Bronchial epithelial cell (primary cell): ENCODE measurements at regions not wholly inside any gene's neighbourhood (a gene's known extent, or its start where the extent isn't known, plus 50 kb on each side); places are given as distances from the start of the nearest gene placed in this dataset.

Experiments
- DNase-seq: peaks from one replicate; pipeline ENCODE4 v3.0.0-alpha.2; 2010; ENCODE audit warnings: low read depth
- FAIRE-seq: peaks from 2 replicates; lab custom pipeline; 2011; peaks lifted over from hg19 to GRCh38; lab: Jason Lieb, UNC
- H3K27me3 ChIP-seq: 2 replicates; pipeline ENCODE4 v1.5.1; 2011; ENCODE audit warnings: low read length; ENCODE audit not compliant: control insufficient read depth, insufficient read depth
- H3K36me3 ChIP-seq: 2 replicates; pipeline ENCODE4 v1.5.1; 2011; ENCODE audit warnings: low read length; ENCODE audit not compliant: control insufficient read depth, insufficient read depth
- H3K4me3 ChIP-seq: 2 replicates; pipeline ENCODE4 v1.5.1; 2011; ENCODE audit warnings: mild to moderate bottlenecking, low read depth, low read length, control low read depth
- CTCF ChIP-seq: IDR thresholded peaks from 2 replicates; pipeline ENCODE4 v1.5.1; 2011; ENCODE audit warnings: mild to moderate bottlenecking, moderate library complexity, low read length, control low read depth, inconsistent platforms; ENCODE audit not compliant: insufficient read depth, severe bottlenecking

- H3K27me3 ChIP-seq: no peaks in the 10 kb centered on the region
- H3K4me3 ChIP-seq: no peak overlapping the region
- H3K36me3 ChIP-seq: peaks cover 1% of the 10 kb centered on the region
- FAIRE-seq (no peak), DNase-seq (no peak)
- no peak for TF ChIP-seq CTCF
Observed at GRCh38 chr2:39531220-39531777, 94.2 kb upstream of the MAP4K3 start.

GRCh38 chr2:39532933-39533332, 95.8 kb upstream of the MAP4K3 start:
- no peaks in the 10 kb centered on the region for H3K27me3 ChIP-seq
- H3K4me3 ChIP-seq: no peak overlapping the region
- FAIRE-seq (no peak), DNase-seq (no peak)
- TF ChIP-seq CTCF: no peak
- peaks cover 1% of the 10 kb centered on the region for H3K36me3 ChIP-seq

- TF ChIP-seq CTCF: no peak
- DNase-seq (peak; percentile 45), FAIRE-seq (no peak)
- Histone ChIP-seq H3K27me3 (no peaks in the 10 kb centered on the region), H3K36me3 (peaks cover 1% of the 10 kb centered on the region), H3K4me3 (no peak overlapping the region)
Observed at GRCh38 chr2:39534095-39534711, 97.1 kb upstream of the MAP4K3 start.

GRCh38 chr2:39535636-39536185, 98.6 kb upstream of the MAP4K3 start:
- TF ChIP-seq CTCF: no peak

GRCh38 chr2:39537150-39537549, 100.1 kb upstream of the MAP4K3 start:
- DNase-seq: no peak
- FAIRE-seq: no peak
- Histone ChIP-seq H3K36me3 (no peaks in the 10 kb centered on the region), H3K27me3 (no peaks in the 10 kb centered on the region), H3K4me3 (no peak overlapping the region)
- TF ChIP-seq CTCF: no peak

More at GRCh38 chr2:39535636-39536185, 98.6 kb upstream of the MAP4K3 start:
- DNase-seq (no peak), FAIRE-seq (no peak)
- H3K27me3 ChIP-seq: no peaks in the 10 kb centered on the region
- H3K4me3 ChIP-seq: no peak overlapping the region
- peaks cover 1% of the 10 kb centered on the region for H3K36me3 ChIP-seq

GRCh38 chr2:39538718-39539117, 101.6 kb upstream of the MAP4K3 start:
- no peaks in the 10 kb centered on the region for H3K27me3 ChIP-seq
- FAIRE-seq: no peak
- no peak for TF ChIP-seq CTCF
- H3K36me3 ChIP-seq: no peaks in the 10 kb centered on the region
- no peak overlapping the region for H3K4me3 ChIP-seq
- no peak for DNase-seq
